Uterus (tissue), 3 donors: ENCODE measurements at regions not wholly inside any gene's neighbourhood (a gene's known extent, or its start where the extent isn't known, plus 50 kb on each side); places are given as distances from the start of the nearest gene placed in this dataset.

Experiments
- DNase-seq, 2 donors: peaks; one replicate each; pipeline ENCODE4 v3.0.0-alpha.2; 2019 to 2020
- H3K27ac ChIP-seq, 2 donors: fragments of 200-600 bp; sonication (generic); 1 replicate in 1 of 2; 2 replicates in 1 of 2; pipeline ENCODE4 v1.5.1; 2016 to 2018
- H3K27me3 ChIP-seq, 2 donors: fragments of 200-600 bp; sonication (generic); one replicate each; pipeline ENCODE4 v1.5.1; 2018 to 2019; ENCODE audit warnings: control low read depth in 1 of 2
- H3K36me3 ChIP-seq, 2 donors: fragments of 200-600 bp; sonication (generic); one replicate each; pipeline ENCODE4 v1.5.1; 2019; ENCODE audit warnings: control low read depth in 1 of 2
- H3K4me1 ChIP-seq, 2 donors: fragments of 200-600 bp; sonication (generic); one replicate each; pipeline ENCODE4 v1.5.1; 2018 to 2019; ENCODE audit warnings: control low read depth in 1 of 2
- H3K4me3 ChIP-seq, 2 donors: fragments of 200-600 bp; sonication (generic); 1 replicate in 1 of 2; 2 replicates in 1 of 2; pipeline ENCODE4 v1.5.1; 2018 to 2019; ENCODE audit warnings: mild to moderate bottlenecking in 1 of 2
- H3K9me3 ChIP-seq, 2 donors: fragments of 200-600 bp; sonication (generic); one replicate each; pipeline ENCODE4 v1.5.1; 2019; ENCODE audit warnings: control low read depth in 1 of 2
- CTCF ChIP-seq, 4 experiments: fragments of 200-600 bp in 2 of 4; fragments of 450-650 bp in 2 of 4; sonication (generic) in 2 of 4; IDR thresholded peaks; one replicate each; pipeline ENCODE4 v1.5.1; 2016 to 2019; ENCODE audit warnings: antibody characterized with exemption in 4 of 4, mild to moderate bottlenecking in 2 of 4, moderate library complexity in 1 of 4
- POLR2A ChIP-seq, 2 donors: fragments of 450-650 bp; IDR thresholded peaks; one replicate each; pipeline ENCODE4 v1.6.1; 2016; ENCODE audit warnings: antibody characterized with exemption in 2 of 2, mild to moderate bottlenecking in 1 of 2, moderate library complexity in 1 of 2
- intact Hi-C: fragments of 100-400 bp; cut with DNase I; formaldehyde crosslinking; loops from one replicate; pipeline ENCODE4 v1.15.1; 2023; ENCODE audit warnings: low total_unique reads
- donor health status: DM: yes; HTN: yes; CAD: no.

DNA sequence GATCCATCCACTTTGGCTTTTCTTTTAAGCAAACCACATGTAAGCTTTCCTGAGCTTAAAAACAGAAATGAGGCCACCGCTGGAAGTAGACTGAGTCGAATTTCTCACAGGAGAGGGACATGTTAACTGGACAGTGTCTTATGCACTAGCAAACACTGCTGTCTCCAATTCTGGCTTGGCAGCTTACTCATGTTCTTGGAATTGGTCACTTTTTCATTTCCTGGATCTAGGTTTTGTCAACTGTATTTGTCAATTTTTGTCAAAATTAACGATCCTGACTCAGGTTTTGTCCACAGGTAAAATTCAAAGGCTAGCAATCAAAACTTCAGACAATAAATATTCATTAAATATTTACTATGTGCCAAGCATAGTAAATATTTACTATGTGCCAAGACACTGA, 601.5 kb downstream of the RNF144B start:
- Histone ChIP-seq H3K27me3 (no peaks in the 10 kb centered on the region), H3K4me1 (no peaks in the 10 kb centered on the region), H3K4me3 (no peak overlapping the region), H3K27ac (no peak overlapping the region), H3K36me3 (no peaks in the 10 kb centered on the region), H3K9me3 (no peaks in the 10 kb centered on the region)
- intact Hi-C loops = no loop called here
- TF ChIP-seq POLR2A (IDR thresholded peaks at IDR 0.05) (no peak), CTCF (IDR thresholded peaks at IDR 0.05) (no peak)
- no peak for DNase-seq

DNA sequence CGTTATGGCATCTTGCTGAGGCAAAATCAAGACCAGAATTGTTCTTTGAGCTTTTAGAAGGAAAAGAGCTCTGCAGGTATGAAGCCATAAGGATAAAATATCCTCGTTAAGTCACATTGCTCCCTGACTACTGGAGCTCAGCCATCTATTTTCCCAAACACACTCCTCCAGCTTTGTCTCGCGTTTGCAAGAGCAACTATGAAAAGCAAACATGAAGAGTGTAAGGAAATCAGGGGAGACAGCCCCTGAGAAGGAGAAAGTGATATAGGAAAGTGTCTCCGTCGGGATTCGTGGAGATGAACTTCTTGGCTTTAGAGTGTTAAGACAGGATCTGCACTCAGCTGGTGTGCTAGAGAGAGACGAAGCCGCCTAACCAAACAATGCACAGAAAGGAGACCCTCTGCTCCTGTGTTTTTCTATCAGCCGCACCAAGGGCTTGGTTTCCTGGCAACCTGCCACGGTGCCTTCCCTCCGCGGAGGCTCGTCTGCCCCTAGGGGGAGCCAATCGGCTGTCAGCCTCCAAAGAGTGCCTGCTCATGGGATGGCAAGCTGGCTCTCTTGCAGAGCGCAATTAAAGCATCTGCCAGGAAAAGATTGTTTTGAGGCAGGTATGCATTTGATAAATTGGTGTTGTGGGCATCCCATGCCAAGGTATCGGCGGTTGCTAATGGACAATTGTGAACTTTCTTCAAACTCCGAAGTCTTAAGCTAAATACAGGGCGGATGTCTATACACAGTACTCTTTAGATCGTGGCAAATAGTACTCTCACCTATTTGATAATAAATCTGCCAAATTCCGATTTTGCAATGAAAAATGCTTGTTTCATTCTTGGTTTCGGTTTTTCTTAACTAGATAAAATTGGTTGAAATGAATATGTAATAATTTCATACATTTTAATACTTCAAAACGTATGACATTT, 603.2 kb downstream of the RNF144B start:
- peak overlapping the region in 1 of 2 donors; percentile 6 for H3K4me3 ChIP-seq
- H3K27me3 ChIP-seq = no peaks in the 10 kb centered on the region
- TF ChIP-seq POLR2A (IDR thresholded peaks at IDR 0.05) (no peak), CTCF (IDR thresholded peaks at IDR 0.05) (peak; percentile 25 to 45 (median 42))
- no peak overlapping the region for H3K27ac ChIP-seq
- peak; percentile 47 to 50 for DNase-seq
- H3K9me3 ChIP-seq = no peaks in the 10 kb centered on the region
- H3K36me3 ChIP-seq = no peaks in the 10 kb centered on the region
- H3K4me1 ChIP-seq = no peaks in the 10 kb centered on the region
- intact Hi-C loops = no loop called here

DNA sequence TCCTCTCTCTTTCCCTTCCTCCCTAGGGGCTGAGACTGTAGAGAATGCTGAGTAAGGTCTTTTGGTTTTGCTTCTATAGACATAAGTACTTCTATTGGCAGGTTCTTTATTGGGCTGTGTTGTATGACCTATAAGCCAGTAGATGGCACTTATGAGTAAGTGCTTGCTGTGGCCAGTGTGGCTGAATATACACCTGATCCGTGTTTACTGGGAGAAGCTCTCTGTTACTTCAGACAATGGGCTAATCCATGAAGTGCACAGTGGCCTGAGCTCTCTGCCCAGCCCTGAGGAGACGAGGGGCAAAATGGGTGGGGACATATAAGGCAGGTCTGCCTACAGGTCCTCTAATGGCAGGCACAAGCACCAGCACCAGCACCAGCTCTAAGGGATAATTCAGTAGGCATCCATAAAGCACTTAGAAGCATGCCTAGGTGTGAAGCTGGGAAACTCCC, 610.3 kb downstream of the RNF144B start:
- Histone ChIP-seq H3K4me1 (no peaks in the 10 kb centered on the region), H3K9me3 (peaks cover 0 to 5% of the 10 kb centered on the region in 2 donors), H3K27me3 (no peaks in the 10 kb centered on the region), H3K4me3 (no peak overlapping the region), H3K36me3 (no peaks in the 10 kb centered on the region), H3K27ac (no peak overlapping the region)
- TF ChIP-seq CTCF (IDR thresholded peaks at IDR 0.05) = peak; percentile 12 to 28 (median 20)
- no peak for TF ChIP-seq POLR2A (IDR thresholded peaks at IDR 0.05)
- DNase-seq = no peak
- intact Hi-C loops = no loop called here

- H3K4me1 ChIP-seq = no peaks in the 10 kb centered on the region
- no peaks in the 10 kb centered on the region for H3K9me3 ChIP-seq
- H3K36me3 ChIP-seq = no peaks in the 10 kb centered on the region
- intact Hi-C loops = no loop called here
- H3K27me3 ChIP-seq = no peaks in the 10 kb centered on the region
- H3K4me3 ChIP-seq = no peak overlapping the region
- no peak overlapping the region for H3K27ac ChIP-seq
- no peak for TF ChIP-seq CTCF (IDR thresholded peaks at IDR 0.05)
- no peak for TF ChIP-seq POLR2A (IDR thresholded peaks at IDR 0.05)
- no peak for DNase-seq
These were observed 615.9 kb downstream of the RNF144B start for GRCh38 chr6:19002976-19003560.

DNA sequence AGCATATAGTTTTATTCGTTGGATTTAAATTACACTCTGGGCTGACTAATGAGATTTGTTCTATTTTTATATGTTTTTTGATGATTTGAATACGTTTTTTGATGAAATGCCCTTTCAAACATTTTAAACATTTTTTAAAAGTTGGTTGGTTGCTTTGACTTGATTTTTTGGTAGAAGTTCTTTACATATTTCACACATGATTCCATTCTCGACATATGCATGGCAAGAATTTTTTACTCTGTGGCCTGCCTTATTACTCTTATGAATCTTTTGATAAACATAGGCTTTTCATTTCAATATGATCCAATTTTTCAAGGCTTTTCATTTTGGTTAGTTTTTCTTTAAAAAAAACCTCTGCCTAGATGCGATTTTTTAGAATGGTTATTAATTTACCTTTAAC, 617.0 kb downstream of the RNF144B start:
- Histone ChIP-seq H3K27ac (no peak overlapping the region), H3K27me3 (no peaks in the 10 kb centered on the region), H3K4me3 (no peak overlapping the region), H3K9me3 (no peaks in the 10 kb centered on the region), H3K4me1 (no peaks in the 10 kb centered on the region), H3K36me3 (no peaks in the 10 kb centered on the region)
- no peak for DNase-seq
- TF ChIP-seq POLR2A (IDR thresholded peaks at IDR 0.05) (no peak), CTCF (IDR thresholded peaks at IDR 0.05) (no peak)
- intact Hi-C loops = no loop called here
